Gastroesophageal sphincter (tissue), 4 donors: ENCODE measurements at regions not wholly inside any gene's neighbourhood (a gene's known extent, or its start where the extent isn't known, plus 50 kb on each side); places are given as distances from the start of the nearest gene placed in this dataset.

Experiments used
- ATAC-seq: fragments of 150-250 bp; one replicate; pipeline ENCODE4 v1.9.1; 2016; ENCODE audit warnings: mild to moderate bottlenecking, moderate library complexity
- H3K27ac ChIP-seq, 4 donors: fragments of 200-600 bp; sonication (generic) in 3 of 4; 1 replicate in 3 of 4; 2 replicates in 1 of 4; pipeline ENCODE4 v1.5.1; 2016 to 2019
- H3K27me3 ChIP-seq: fragments of 200-600 bp; sonication (generic); one replicate; pipeline ENCODE4 v1.5.1; 2019
- H3K36me3 ChIP-seq, 2 donors: fragments of 200-600 bp; sonication (generic); one replicate each; pipeline ENCODE4 v1.5.1; 2019; ENCODE audit warnings: control low read depth in 1 of 2
- H3K4me1 ChIP-seq, 3 donors: fragments of 200-600 bp; sonication (generic); 1 replicate in 2 of 3; 2 replicates in 1 of 3; pipeline ENCODE4 v1.5.1; 2016 to 2019; ENCODE audit warnings: control low read depth in 2 of 3
- H3K4me3 ChIP-seq, 2 donors: fragments of 200-600 bp; sonication (generic); one replicate each; pipeline ENCODE4 v1.5.1; 2019; ENCODE audit warnings: mild to moderate bottlenecking in 1 of 2, moderate library complexity in 1 of 2
- H3K9me3 ChIP-seq, 3 donors: fragments of 200-600 bp; sonication (generic); one replicate each; pipeline ENCODE4 v1.5.1; 2017 to 2019; ENCODE audit warnings: control low read depth in 2 of 3
- EP300 ChIP-seq: sonication (generic); formaldehyde crosslinking; IDR thresholded peaks from one replicate; pipeline ENCODE4 v1.6.1; 2017; ENCODE audit warnings: antibody characterized with exemption, mild to moderate bottlenecking
- POLR2A ChIP-seq, 2 donors: fragments of 450-650 bp; IDR thresholded peaks; one replicate each; pipeline ENCODE4 v1.6.1; 2017; ENCODE audit warnings: antibody characterized with exemption in 2 of 2, mild to moderate bottlenecking in 2 of 2, moderate library complexity in 1 of 2
- POLR2AphosphoS5 ChIP-seq: sonication (generic); formaldehyde crosslinking; IDR thresholded peaks from one replicate; pipeline ENCODE4 v1.6.1; 2017; ENCODE audit warnings: antibody characterized with exemption
- WGBS, 2 donors: methylation state at CpG; one replicate each; pipeline ENCODE4 v1.1.5; 2018; ENCODE audit warnings: low coverage in 1 of 2; 5-methylcytosine and 5-hydroxymethylcytosine counted together
- TF ChIP-seq, protein P1 (sequence below), 4 experiments: fragments of 200-600 bp in 2 of 4; fragments of 450-650 bp in 2 of 4; sonication (generic) in 1 of 4; IDR thresholded peaks; one replicate each; pipeline ENCODE4 v1.5.1; 2017 to 2019; ENCODE audit warnings: antibody characterized with exemption in 4 of 4, mild to moderate bottlenecking in 2 of 4, moderate library complexity in 2 of 4

GRCh38 chr1:81433676-81434075 is 367.1 kb upstream of the ADGRL2 start:
- no peaks in the 10 kb centered on the region for H3K9me3 ChIP-seq
- 100% methylated on average over 1 to 2 of the region's 2 CpGs for WGBS, 2 donors
- no peak overlapping the region for H3K27ac ChIP-seq
- H3K4me1 ChIP-seq: peaks cover 0 to 12% (median 7%) of the 10 kb centered on the region in 3 donors
- TF ChIP-seq, protein P1, sequence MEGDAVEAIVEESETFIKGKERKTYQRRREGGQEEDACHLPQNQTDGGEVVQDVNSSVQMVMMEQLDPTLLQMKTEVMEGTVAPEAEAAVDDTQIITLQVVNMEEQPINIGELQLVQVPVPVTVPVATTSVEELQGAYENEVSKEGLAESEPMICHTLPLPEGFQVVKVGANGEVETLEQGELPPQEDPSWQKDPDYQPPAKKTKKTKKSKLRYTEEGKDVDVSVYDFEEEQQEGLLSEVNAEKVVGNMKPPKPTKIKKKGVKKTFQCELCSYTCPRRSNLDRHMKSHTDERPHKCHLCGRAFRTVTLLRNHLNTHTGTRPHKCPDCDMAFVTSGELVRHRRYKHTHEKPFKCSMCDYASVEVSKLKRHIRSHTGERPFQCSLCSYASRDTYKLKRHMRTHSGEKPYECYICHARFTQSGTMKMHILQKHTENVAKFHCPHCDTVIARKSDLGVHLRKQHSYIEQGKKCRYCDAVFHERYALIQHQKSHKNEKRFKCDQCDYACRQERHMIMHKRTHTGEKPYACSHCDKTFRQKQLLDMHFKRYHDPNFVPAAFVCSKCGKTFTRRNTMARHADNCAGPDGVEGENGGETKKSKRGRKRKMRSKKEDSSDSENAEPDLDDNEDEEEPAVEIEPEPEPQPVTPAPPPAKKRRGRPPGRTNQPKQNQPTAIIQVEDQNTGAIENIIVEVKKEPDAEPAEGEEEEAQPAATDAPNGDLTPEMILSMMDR (IDR thresholded peaks at IDR 0.05): no peak
- no peak for TF ChIP-seq POLR2A (IDR thresholded peaks at IDR 0.05)
- TF ChIP-seq POLR2AphosphoS5: no peak
- no peak for TF ChIP-seq EP300
- H3K27me3 ChIP-seq: no peaks in the 10 kb centered on the region
- H3K36me3 ChIP-seq: no peaks in the 10 kb centered on the region
- H3K4me3 ChIP-seq: no peak overlapping the region
- no peak for ATAC-seq

DNA sequence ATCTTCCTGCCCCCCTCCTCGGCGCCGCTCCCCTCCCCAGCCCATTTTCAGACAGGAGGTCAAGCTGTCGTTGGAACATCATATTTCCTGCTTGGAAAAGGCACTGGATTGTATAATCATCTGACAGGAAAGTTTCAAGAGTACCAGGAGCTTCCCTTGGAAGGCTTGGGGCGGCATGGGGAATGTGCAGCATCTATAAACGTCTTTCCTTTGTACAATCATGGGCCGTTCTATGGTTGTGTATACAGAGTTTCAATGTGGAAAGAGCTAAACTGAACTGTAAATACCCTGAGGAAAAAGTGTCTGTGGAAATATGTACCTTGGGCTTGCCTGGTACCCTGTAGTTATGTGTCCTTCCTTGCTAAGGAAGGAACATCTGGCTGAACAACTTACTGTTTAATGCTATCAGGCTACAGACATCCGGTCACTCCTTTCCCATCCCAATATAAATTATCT is 368.1 kb upstream of the ADGRL2 start:
- WGBS, 2 donors: 60 to 79% methylated on average over 7 to 8 of the region's 8 CpGs
- H3K36me3 ChIP-seq: no peaks in the 10 kb centered on the region
- no peak for ATAC-seq

DNA sequence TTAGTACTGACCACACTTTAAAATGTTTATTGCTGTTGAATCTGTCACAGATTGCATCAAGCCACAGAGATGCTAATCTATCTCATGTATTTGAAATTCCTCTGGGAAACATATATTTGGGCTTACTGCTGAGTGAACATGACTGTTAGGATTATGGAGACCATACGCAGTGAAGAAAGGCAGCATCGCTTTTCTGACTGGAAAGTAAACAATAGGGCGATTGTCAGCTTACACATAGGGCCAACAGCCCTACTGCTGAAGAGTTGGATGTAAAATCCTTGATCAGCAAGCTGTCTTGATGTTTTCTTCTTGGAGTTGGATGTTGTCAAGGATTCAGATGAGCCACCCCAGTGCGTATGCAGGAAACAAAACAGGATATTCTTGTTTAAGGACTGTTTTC is 368.7 kb upstream of the ADGRL2 start:
- Histone ChIP-seq H3K9me3 (no peaks in the 10 kb centered on the region), H3K4me1 (peaks cover 0 to 2% (median under 1%) of the 10 kb centered on the region in 3 donors), H3K4me3 (no peak overlapping the region), H3K27ac (peak overlapping the region in 1 of 4 donors; percentile 1), H3K27me3 (no peaks in the 10 kb centered on the region), H3K36me3 (no peaks in the 10 kb centered on the region)
- TF ChIP-seq EP300 (no peak), POLR2A (IDR thresholded peaks at IDR 0.05) (no peak), POLR2AphosphoS5 (no peak)
- TF ChIP-seq, protein P1 (IDR thresholded peaks at IDR 0.05): no peak
- ATAC-seq: no peak
- WGBS, 2 donors: 49% methylated on average over 3 to 4 of the region's 4 CpGs

More for the DNA sequence above, 368.1 kb upstream of the ADGRL2 start:
- Histone ChIP-seq H3K4me1 (peaks cover 0 to 8% (median 6%) of the 10 kb centered on the region in 3 donors), H3K4me3 (no peak overlapping the region), H3K27me3 (no peaks in the 10 kb centered on the region), H3K27ac (peak overlapping the region in 1 of 4 donors; percentile 1), H3K9me3 (no peaks in the 10 kb centered on the region)
- TF ChIP-seq EP300: no peak
- TF ChIP-seq, protein P1 (IDR thresholded peaks at IDR 0.05): no peak
- TF ChIP-seq POLR2AphosphoS5: no peak
- TF ChIP-seq POLR2A (IDR thresholded peaks at IDR 0.05): no peak

DNA sequence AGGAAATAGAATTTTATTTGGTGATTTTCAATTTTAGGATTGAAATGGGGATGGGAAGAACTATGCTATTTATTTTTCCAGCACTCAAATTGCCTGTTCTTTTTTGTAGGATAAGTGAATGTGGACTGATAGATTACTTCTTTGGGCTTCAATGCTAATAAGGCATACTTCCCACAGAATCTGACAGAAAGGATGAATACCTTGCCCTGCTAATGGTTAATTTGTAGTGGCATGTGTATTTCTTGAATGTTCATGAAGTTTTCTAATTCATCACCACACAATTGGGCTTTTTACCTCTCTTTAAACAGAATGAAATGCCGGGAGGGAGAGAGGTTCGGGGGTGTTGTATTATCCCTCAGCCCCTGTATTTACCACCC is 369.1 kb upstream of the ADGRL2 start:
- TF ChIP-seq EP300 (no peak), POLR2AphosphoS5 (no peak), POLR2A (IDR thresholded peaks at IDR 0.05) (no peak)
- TF ChIP-seq, protein P1 (IDR thresholded peaks at IDR 0.05): no peak

GRCh38 chr1:81430955-81431623 is 369.6 kb upstream of the ADGRL2 start:
- WGBS, 2 donors: 71 to 79% methylated on average over 4 to 5 of the region's 6 CpGs
- Histone ChIP-seq H3K36me3 (no peaks in the 10 kb centered on the region), H3K27me3 (no peaks in the 10 kb centered on the region), H3K9me3 (no peaks in the 10 kb centered on the region), H3K4me1 (no peaks in the 10 kb centered on the region), H3K4me3 (no peak overlapping the region), H3K27ac (no peak overlapping the region)
- TF ChIP-seq EP300 (no peak), POLR2A (IDR thresholded peaks at IDR 0.05) (no peak), POLR2AphosphoS5 (no peak)
- TF ChIP-seq, protein P1 (IDR thresholded peaks at IDR 0.05): no peak
- no peak for ATAC-seq

More for the DNA sequence above, 369.1 kb upstream of the ADGRL2 start:
- 70 to 84% methylated on average over 2 of the region's 2 CpGs for WGBS, 2 donors
- Histone ChIP-seq H3K27ac (no peak overlapping the region), H3K4me3 (no peak overlapping the region), H3K27me3 (no peaks in the 10 kb centered on the region), H3K36me3 (no peaks in the 10 kb centered on the region), H3K4me1 (no peaks in the 10 kb centered on the region), H3K9me3 (no peaks in the 10 kb centered on the region)
- ATAC-seq: no peak
